ENCODE measurements at regions not wholly inside any gene's neighbourhood (a gene's known extent, or its start where the extent isn't known, plus 50 kb on each side); places are given as distances from the start of the nearest gene placed in this dataset.
"Not testable (repeated sequence)": the region's sequence is repeated elsewhere in the genome, so short reads cannot be mapped to it uniquely, and the experiment has no call there.

GRCh38 chr11:81000334-81000733 is 1559.5 kb upstream of the TENM4 start:
- no peak for DNase-seq

- DNase-seq = no peak
Observed at GRCh38 chr11:80995523-80995922, 1554.7 kb upstream of the TENM4 start.

GRCh38 chr11:80993536-80993935 is 1552.7 kb upstream of the TENM4 start:
- no peak for DNase-seq

GRCh38 chr11:80990885-80991284 is 1550.1 kb upstream of the TENM4 start:
- no peak for DNase-seq

- DNase-seq = no peak
Observed at GRCh38 chr11:80987171-80987570, 1546.3 kb upstream of the TENM4 start.

- no peak for DNase-seq
Observed at GRCh38 chr11:80986421-80987074, 1545.7 kb upstream of the TENM4 start.

- peak in 1 of 2 donors; percentile 5 for DNase-seq
Observed at GRCh38 chr11:80980227-80980626, 1539.4 kb upstream of the TENM4 start.

- no peak for DNase-seq
Observed at GRCh38 chr11:80973786-80974185, 1533.0 kb upstream of the TENM4 start.

GRCh38 chr11:80970037-80970436 is 1529.2 kb upstream of the TENM4 start:
- no peak for DNase-seq

- no peak for DNase-seq
Observed at GRCh38 chr11:80967649-80968048, 1526.8 kb upstream of the TENM4 start.

GRCh38 chr11:80960381-80961029 is 1519.7 kb upstream of the TENM4 start:
- no peak for DNase-seq

GRCh38 chr11:80959751-80960150 is 1518.9 kb upstream of the TENM4 start:
- DNase-seq = no peak

GRCh38 chr11:80958987-80959386 is 1518.2 kb upstream of the TENM4 start:
- DNase-seq = no peak

GRCh38 chr11:80958361-80958760 is 1517.5 kb upstream of the TENM4 start:
- DNase-seq = no peak

GRCh38 chr11:80955588-80955987 is 1514.8 kb upstream of the TENM4 start:
- no peak for DNase-seq

GRCh38 chr11:80948781-80949180 is 1508.0 kb upstream of the TENM4 start:
- no peak for DNase-seq

- no peak for DNase-seq
Observed at GRCh38 chr11:80944758-80945157, 1503.9 kb upstream of the TENM4 start.

- no peak for DNase-seq
Observed at GRCh38 chr11:80943226-80943625, 1502.4 kb upstream of the TENM4 start.

GRCh38 chr11:80937842-80938241 is 1497.0 kb upstream of the TENM4 start:
- DNase-seq = no peak

- no peak for DNase-seq
Observed at GRCh38 chr11:80930038-80930437, 1489.2 kb upstream of the TENM4 start.

- DNase-seq = no peak
Observed at GRCh38 chr11:80929031-80929805, 1488.4 kb upstream of the TENM4 start.

GRCh38 chr11:80925321-80925720 is 1484.5 kb upstream of the TENM4 start:
- no peak for DNase-seq

GRCh38 chr11:80921310-80921709 is 1480.5 kb upstream of the TENM4 start:
- DNase-seq = not testable (repeated sequence)

All from inflammatory macrophage (primary cell).